ENCODE measurements at regions not wholly inside any gene's neighbourhood (a gene's known extent, or its start where the extent isn't known, plus 50 kb on each side); places are given as distances from the start of the nearest gene placed in this dataset.

DNA sequence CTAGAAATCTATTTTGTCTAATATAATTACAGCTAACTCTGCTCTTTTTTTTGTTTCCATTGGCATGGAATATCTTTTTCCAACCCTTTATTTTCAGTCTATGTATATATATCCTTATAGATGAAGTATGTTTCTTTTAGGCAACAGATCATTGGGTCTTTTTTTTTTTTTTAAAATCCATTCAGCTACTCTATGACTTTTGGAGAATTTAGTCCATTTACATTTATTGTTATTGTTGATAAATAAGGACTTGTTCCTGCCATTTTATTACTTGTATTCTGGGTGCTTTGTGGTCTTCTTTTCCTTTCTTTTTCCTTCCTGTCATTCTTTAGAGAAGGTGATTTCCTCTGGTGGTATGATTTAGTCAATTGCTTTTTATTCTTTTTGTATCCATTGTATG, 296.8 kb downstream of the SMARCA2 start:
- no peak for DNase-seq (ENCODE audit: low read depth in 2 of 2)

- DNase-seq (ENCODE audit: low read depth in 2 of 2), result no peak
Observed at GRCh38 chr9:2313512-2313911, 298.4 kb downstream of the SMARCA2 start.

GRCh38 chr9:2317591-2317990, 302.4 kb downstream of the SMARCA2 start:
- DNase-seq (ENCODE audit: low read depth in 2 of 2), result no peak

DNA sequence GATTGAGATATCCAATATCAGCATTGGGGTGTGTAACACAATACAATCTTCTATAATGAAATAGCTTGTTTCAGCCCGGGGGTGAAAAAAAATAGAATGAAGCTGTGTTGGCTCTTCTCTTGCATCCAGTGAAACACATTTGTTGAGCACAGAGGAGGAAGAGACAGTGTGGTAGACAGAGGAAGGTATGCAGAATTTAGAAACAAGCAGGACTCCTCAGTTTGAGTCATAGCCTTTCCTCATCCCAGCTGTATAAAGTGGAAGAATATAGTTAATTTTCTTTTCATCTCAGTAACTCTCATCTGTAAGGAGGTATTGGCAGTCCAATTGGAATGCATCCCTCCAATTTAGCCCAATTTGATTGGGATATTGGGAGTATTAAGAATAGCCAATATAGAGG, 302.2 kb upstream of the VLDLR start:
- no peak for DNase-seq (ENCODE audit: low read depth in 2 of 2)

GRCh38 chr9:2320114-2320513, 301.5 kb upstream of the VLDLR start:
- DNase-seq (ENCODE audit: low read depth in 2 of 2), result no peak

DNA sequence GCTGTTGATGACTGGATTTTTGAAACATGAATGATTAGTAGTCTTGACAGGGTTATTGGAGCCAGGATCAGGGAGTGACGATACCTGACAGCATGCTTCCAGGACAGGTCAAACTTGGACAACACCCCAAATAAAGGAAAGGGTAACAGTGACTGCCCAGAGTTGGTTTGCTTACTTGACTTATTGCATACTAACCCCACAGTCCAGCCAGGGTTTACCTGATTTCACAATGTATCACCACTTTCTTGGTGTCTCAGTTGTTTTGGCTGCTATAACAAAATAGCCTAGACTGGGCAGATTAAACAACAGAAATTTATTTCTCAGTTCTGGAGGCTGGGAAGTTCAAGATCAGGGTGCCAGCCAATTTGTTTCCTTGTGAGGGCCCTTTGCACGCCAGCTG, 301.0 kb upstream of the VLDLR start:
- no peak for DNase-seq (ENCODE audit: low read depth in 2 of 2)

DNA sequence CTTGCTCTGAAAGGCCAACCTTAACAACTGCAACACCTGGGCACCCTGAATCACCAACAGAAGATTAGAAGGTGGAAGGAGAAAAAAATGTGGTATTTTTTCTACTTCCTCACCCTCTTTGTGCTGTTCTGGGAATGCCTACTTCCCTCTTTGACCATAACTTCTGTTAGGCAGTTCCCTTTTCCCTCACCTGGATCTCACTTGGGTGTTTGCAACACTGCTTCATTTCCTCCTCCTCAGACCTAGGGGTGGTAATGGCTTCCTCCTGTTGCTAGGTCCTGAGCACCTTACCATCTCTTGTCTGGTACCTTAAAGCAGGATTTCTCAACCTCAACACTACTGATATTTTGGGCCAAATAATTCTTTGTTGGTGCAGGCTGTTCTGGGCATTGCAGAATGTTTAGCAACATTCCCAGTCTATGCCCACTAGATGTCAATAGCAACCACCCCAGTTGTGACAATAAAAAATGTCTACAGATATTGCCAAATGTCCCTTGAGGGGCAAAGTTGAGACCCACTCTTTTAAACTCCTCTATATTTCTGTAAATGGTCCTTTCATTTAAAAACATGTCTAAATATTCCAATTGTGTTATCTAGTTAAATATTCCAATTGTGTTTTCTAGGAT, 300.0 kb upstream of the VLDLR start:
- DNase-seq (ENCODE audit: low read depth in 2 of 2), result no peak

DNA sequence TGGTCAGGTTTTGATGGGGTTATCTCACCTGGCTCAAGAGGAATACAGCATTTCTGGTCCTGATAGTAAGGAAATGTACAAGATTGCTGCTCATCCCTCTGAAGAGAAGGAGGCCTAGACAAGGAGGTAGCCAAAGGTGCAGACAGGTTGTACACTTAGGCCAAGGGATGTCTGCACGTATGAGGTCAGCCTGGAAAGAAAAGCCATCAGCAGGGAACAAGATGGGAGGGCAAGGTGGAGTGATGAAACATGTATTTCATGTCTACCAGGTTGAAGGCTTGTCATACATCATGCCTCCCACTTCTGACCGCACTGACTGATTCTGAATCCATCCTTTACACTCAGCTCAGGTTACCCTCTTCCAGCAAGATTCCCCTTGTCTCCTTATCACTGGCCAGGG, 296.8 kb upstream of the VLDLR start:
- DNase-seq (ENCODE audit: low read depth in 2 of 2), result no peak

GRCh38 chr9:2332663-2333062, 288.9 kb upstream of the VLDLR start:
- DNase-seq (ENCODE audit: low read depth in 2 of 2), result no peak

GRCh38 chr9:2335260-2335659, 286.3 kb upstream of the VLDLR start:
- no peak for DNase-seq (ENCODE audit: low read depth in 2 of 2)

GRCh38 chr9:2336055-2336454, 285.5 kb upstream of the VLDLR start:
- no peak for DNase-seq (ENCODE audit: low read depth in 2 of 2)

GRCh38 chr9:2337131-2337530, 284.5 kb upstream of the VLDLR start:
- no peak for DNase-seq (ENCODE audit: low read depth in 2 of 2)

DNA sequence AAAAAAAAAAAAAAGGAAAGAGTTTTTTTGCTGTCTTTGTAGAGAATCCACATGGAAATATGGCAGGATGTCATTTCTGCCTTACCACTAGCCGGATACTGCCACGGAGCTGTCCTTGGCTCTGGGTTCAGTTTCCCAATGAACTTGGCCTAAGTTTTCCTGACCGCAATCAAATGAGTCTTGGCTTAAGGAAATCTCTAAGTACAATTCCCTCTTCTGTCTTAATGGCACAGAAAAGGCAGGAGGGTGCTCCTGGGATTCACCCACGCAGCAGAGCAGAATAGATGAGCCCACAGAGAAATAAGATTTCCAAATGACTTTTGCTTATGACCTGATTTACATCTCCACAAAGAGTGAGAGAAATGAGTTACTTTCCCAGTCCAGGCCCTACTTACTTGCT, 284.0 kb upstream of the VLDLR start:
- DNase-seq (ENCODE audit: low read depth in 2 of 2), result no peak

- no peak for DNase-seq (ENCODE audit: low read depth in 2 of 2)
Observed at GRCh38 chr9:2338777-2339365, 282.7 kb upstream of the VLDLR start.

DNA sequence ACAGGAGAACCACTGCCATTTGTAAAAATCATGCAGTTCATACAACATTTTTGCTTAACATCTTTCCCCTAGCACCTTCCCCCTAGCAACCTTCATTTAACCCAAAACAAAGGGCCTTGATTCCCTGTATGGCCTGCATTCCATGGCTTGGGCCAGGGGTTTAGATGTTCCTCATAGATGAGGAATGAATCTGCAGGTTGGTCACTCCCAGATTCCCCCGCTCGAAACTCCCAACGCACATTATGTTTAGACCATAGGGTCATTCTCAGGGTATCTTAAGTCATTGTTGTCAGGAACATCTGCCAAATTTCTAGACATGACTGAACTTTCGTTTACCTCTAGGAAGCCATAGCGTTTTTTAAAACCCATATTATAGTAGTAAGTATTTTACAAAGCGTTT, 282.2 kb upstream of the VLDLR start:
- no peak for DNase-seq (ENCODE audit: low read depth in 2 of 2)

- DNase-seq (ENCODE audit: low read depth in 2 of 2), result no peak
Observed at GRCh38 chr9:2340046-2340760, 281.4 kb upstream of the VLDLR start.

DNA sequence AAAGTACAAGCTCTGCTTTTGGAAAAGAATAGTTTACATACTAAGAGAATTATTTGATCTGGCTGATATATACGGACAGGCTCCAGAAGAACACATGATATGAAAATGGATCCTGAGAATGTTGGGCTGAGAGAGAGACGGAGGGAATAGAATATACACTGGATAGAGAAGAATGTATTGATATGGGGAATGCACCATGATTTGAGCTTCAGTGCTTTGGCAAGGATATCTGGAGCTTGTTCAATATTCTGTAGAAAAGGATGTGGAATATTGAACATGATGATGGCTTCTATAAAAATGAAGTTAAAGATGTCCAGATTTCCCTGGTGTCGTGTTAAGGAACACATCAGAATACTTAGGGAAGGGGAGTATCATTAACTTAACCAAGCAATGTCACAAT, 280.5 kb upstream of the VLDLR start:
- no peak for DNase-seq (ENCODE audit: low read depth in 2 of 2)

GRCh38 chr9:2341956-2342355, 279.6 kb upstream of the VLDLR start:
- no peak for DNase-seq (ENCODE audit: low read depth in 2 of 2)

GRCh38 chr9:2343756-2344155, 277.8 kb upstream of the VLDLR start:
- no peak for DNase-seq (ENCODE audit: low read depth in 2 of 2)

- no peak for DNase-seq (ENCODE audit: low read depth in 2 of 2)
Observed at GRCh38 chr9:2344436-2344835, 277.2 kb upstream of the VLDLR start.

- DNase-seq (ENCODE audit: low read depth in 2 of 2), result no peak
Observed at GRCh38 chr9:2345013-2345412, 276.6 kb upstream of the VLDLR start.

- no peak for DNase-seq (ENCODE audit: low read depth in 2 of 2)
Observed at GRCh38 chr9:2346277-2346913, 275.2 kb upstream of the VLDLR start.

GRCh38 chr9:2351324-2351723, 270.3 kb upstream of the VLDLR start:
- DNase-seq (ENCODE audit: low read depth in 2 of 2), result no peak
